ENCODE measurements at regions not wholly inside any gene's neighbourhood (a gene's known extent, or its start where the extent isn't known, plus 50 kb on each side); places are given as distances from the start of the nearest gene placed in this dataset.

GRCh38 chr6:40256224-40256623, 322.0 kb upstream of the MOCS1 start:
- no peaks in the 10 kb centered on the region for H4K20me1 ChIP-seq (ENCODE audit: insufficient read depth, low read length)
- no peak for DNase-seq (ENCODE audit: insufficient read length, low spot score, missing footprints)
- H3K4me3 ChIP-seq (ENCODE audit: insufficient read depth, low read length) = no peak overlapping the region
- no peaks in the 10 kb centered on the region for H3K4me1 ChIP-seq (ENCODE audit: insufficient read depth, low read length)
- H3K27ac ChIP-seq (ENCODE audit: low read depth, low read length) = no peak overlapping the region
- no peaks in the 10 kb centered on the region for H3K36me3 ChIP-seq (ENCODE audit: insufficient read depth, low read length)
- no peak overlapping the region for H2AFZ ChIP-seq (ENCODE audit: low read length)
- H3K79me2 ChIP-seq (ENCODE audit: insufficient read depth, low read length) = no peaks in the 10 kb centered on the region
- H3K27me3 ChIP-seq (ENCODE audit: insufficient read depth, low read length) = no peaks in the 10 kb centered on the region
- H3K4me2 ChIP-seq (ENCODE audit: insufficient read depth, low read length) = no peak overlapping the region
- no peak for TF ChIP-seq CTCF (IDR thresholded peaks at IDR 0.05; ENCODE audit: extremely low read depth, low read depth, low read length)
- H3K9me3 ChIP-seq (ENCODE audit: low read depth, low read length) = no peaks in the 10 kb centered on the region

- Histone ChIP-seq H2AFZ (ENCODE audit: low read length) (no peak overlapping the region), H3K27me3 (ENCODE audit: insufficient read depth, low read length) (no peaks in the 10 kb centered on the region), H3K9me3 (ENCODE audit: low read depth, low read length) (no peaks in the 10 kb centered on the region), H3K4me2 (ENCODE audit: insufficient read depth, low read length) (no peak overlapping the region), H3K4me1 (ENCODE audit: insufficient read depth, low read length) (no peaks in the 10 kb centered on the region), H4K20me1 (ENCODE audit: insufficient read depth, low read length) (no peaks in the 10 kb centered on the region), H3K36me3 (ENCODE audit: insufficient read depth, low read length) (no peaks in the 10 kb centered on the region), H3K4me3 (ENCODE audit: insufficient read depth, low read length) (no peak overlapping the region), H3K79me2 (ENCODE audit: insufficient read depth, low read length) (no peaks in the 10 kb centered on the region), H3K27ac (ENCODE audit: low read depth, low read length) (no peak overlapping the region)
- no peak for DNase-seq (ENCODE audit: insufficient read length, low spot score, missing footprints)
- no peak for TF ChIP-seq CTCF (IDR thresholded peaks at IDR 0.05; ENCODE audit: extremely low read depth, low read depth, low read length)
Measured at GRCh38 chr6:40253420-40253819, 319.2 kb upstream of the MOCS1 start.

- no peaks in the 10 kb centered on the region for H3K9me3 ChIP-seq (ENCODE audit: low read depth, low read length)
- no peak overlapping the region for H3K4me2 ChIP-seq (ENCODE audit: insufficient read depth, low read length)
- no peak overlapping the region for H3K27ac ChIP-seq (ENCODE audit: low read depth, low read length)
- no peak for DNase-seq (ENCODE audit: insufficient read length, low spot score, missing footprints)
- no peaks in the 10 kb centered on the region for H3K27me3 ChIP-seq (ENCODE audit: insufficient read depth, low read length)
- no peaks in the 10 kb centered on the region for H3K4me1 ChIP-seq (ENCODE audit: insufficient read depth, low read length)
- no peak overlapping the region for H3K4me3 ChIP-seq (ENCODE audit: insufficient read depth, low read length)
- no peaks in the 10 kb centered on the region for H3K36me3 ChIP-seq (ENCODE audit: insufficient read depth, low read length)
- H4K20me1 ChIP-seq (ENCODE audit: insufficient read depth, low read length) = no peaks in the 10 kb centered on the region
- no peaks in the 10 kb centered on the region for H3K79me2 ChIP-seq (ENCODE audit: insufficient read depth, low read length)
- H2AFZ ChIP-seq (ENCODE audit: low read length) = no peak overlapping the region
- TF ChIP-seq CTCF (IDR thresholded peaks at IDR 0.05; ENCODE audit: extremely low read depth, low read depth, low read length) = no peak
Measured at GRCh38 chr6:40252531-40253258, 318.4 kb upstream of the MOCS1 start.

- H3K4me1 ChIP-seq (ENCODE audit: insufficient read depth, low read length) = no peaks in the 10 kb centered on the region
- no peaks in the 10 kb centered on the region for H3K9me3 ChIP-seq (ENCODE audit: low read depth, low read length)
- H3K4me3 ChIP-seq (ENCODE audit: insufficient read depth, low read length) = no peak overlapping the region
- H2AFZ ChIP-seq (ENCODE audit: low read length) = no peak overlapping the region
- no peak overlapping the region for H3K4me2 ChIP-seq (ENCODE audit: insufficient read depth, low read length)
- no peaks in the 10 kb centered on the region for H3K27me3 ChIP-seq (ENCODE audit: insufficient read depth, low read length)
- H3K79me2 ChIP-seq (ENCODE audit: insufficient read depth, low read length) = no peaks in the 10 kb centered on the region
- no peaks in the 10 kb centered on the region for H3K36me3 ChIP-seq (ENCODE audit: insufficient read depth, low read length)
- H3K27ac ChIP-seq (ENCODE audit: low read depth, low read length) = no peak overlapping the region
- DNase-seq (ENCODE audit: insufficient read length, low spot score, missing footprints) = no peak
- H4K20me1 ChIP-seq (ENCODE audit: insufficient read depth, low read length) = no peaks in the 10 kb centered on the region
- no peak for TF ChIP-seq CTCF (IDR thresholded peaks at IDR 0.05; ENCODE audit: extremely low read depth, low read depth, low read length)
Measured at GRCh38 chr6:40251637-40252300, 317.5 kb upstream of the MOCS1 start.
